Activated T-helper 9 cell treated with anti-CD3 and anti-CD28 coated beads, Interleukin-2, amount 50 U/mL, for 16 hours (primary cell): ENCODE measurements at regions not wholly inside any gene's neighbourhood (a gene's known extent, or its start where the extent isn't known, plus 50 kb on each side); places are given as distances from the start of the nearest gene placed in this dataset.
"Not testable (repeated sequence)": the region's sequence is repeated elsewhere in the genome, so short reads cannot be mapped to it uniquely, and the experiment has no call there.

Experiments used
- DNase-seq: peaks from one replicate; pipeline ENCODE4 v3.0.0-alpha.2; 2020; ENCODE audit warnings: low read depth

- DNase-seq, result not testable (repeated sequence)
Measured at GRCh38 chr9:39665020-39665419, 309.6 kb downstream of the SPATA31A1 start.

DNA sequence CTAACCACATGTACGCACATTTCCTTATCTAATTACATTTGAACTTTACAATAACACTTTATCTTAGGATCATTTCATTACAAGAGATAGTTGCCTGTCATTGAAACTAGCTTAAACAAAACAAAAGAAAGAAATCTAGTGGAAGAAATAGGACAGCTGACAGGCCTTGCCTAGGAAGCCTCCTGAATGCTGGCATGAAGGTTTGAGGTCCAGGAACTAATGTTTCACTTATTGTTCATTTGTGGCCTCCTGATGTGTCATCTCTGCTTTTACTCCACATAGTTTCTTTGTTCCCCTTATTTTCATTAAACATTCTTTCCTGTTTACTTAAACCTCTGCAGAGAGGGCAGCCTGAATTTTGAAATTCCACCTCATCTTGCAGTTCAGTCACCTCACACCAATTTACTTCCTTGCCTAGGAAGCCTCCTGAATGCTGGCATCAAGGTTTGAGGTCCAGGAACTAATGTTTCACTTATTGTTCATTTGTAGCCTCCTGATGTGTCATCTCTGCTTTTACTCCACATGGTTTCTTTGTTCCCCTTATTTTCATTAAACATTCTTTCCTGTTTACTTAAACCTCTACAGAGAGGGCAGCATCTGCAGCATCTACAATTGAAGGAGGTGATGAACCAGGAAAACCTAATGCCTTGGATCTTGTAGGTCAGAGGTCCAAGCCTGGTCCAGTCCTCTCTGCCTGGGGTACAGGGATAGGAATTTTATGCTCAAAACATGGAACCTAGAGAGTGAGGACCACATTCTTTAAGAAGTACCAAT, 319.2 kb downstream of the SPATA31A1 start:
- not testable (repeated sequence) for DNase-seq

DNA sequence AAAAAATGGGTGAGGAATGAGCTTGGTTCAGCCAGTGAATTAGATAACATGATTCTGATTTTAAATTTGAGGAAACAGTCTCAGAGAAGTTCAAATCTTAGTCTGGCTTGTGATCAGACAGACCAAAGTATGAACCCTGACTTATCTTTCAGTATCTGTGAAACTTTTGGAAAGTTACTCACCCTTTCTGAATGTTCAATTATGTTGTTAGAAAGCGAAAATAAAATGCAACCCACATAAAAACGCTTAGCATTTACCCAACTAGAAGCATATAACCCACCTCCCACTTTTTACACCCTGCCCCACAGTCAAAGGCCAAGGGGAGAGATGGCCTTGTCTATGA, 319.7 kb downstream of the SPATA31A1 start:
- DNase-seq, result not testable (repeated sequence)

DNA sequence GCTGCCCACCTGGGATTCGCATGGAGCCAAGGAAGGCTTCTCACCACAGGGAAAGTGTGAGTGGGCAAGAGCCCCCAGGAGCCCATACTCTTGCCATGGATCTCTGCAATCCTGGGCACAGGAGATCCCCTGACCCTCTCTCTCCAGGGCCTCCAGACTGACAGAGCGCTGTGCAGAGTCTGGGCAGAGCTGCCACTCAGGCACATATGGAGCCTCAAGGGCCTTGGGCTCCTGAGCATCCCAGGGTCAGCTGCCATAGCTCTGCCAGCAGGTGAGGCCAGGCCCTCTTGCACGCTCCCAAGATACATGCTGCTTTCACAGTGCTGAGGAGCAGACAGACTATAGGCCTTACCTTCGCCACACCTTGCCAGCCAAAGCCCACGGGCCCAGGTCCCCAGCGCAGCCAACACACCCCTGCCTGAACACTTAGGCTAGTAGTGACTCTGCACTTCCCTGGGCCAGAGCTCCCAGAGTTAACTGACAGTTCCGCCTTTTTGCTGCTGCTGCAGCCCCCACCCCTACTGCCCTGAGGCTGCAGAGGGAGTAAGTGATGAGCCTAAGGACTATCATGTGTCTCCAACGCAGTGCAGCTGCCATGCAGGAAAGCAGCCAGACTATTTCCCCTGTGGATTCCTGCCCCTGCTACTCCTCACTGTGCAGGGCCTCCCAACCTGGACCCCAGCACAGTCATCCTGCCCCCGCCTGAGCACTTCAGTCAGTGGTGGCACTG, 323.2 kb downstream of the SPATA31A1 start:
- not testable (repeated sequence) for DNase-seq

GRCh38 chr9:39680694-39681401, 325.4 kb downstream of the SPATA31A1 start:
- not testable (repeated sequence) for DNase-seq

DNA sequence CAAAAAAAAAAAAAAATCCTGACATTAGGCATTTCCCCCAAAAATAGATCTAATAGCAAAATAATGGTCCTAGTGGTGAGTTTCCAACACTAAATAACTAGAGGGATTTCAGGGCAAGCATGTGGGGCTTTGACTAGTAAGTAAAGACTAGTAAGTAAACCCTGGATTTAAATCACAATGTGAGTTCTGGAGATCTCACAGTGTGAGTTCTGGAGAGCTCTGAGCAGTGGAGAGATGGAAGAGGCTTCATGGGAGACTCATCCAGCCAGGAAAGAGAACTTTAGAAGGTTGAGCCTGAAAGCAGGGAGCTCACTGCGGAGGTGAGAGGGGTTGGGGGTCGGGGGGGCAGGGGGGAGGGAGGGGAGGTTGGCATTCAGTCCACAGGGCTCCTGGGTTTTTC, 373.4 kb downstream of the SPATA31A1 start:
- not testable (repeated sequence) for DNase-seq

GRCh38 chr9:39744898-39745297, 389.4 kb downstream of the SPATA31A1 start:
- not testable (repeated sequence) for DNase-seq

- not testable (repeated sequence) for DNase-seq
Measured at GRCh38 chr9:39775570-39775969, 420.1 kb downstream of the SPATA31A1 start.

DNA sequence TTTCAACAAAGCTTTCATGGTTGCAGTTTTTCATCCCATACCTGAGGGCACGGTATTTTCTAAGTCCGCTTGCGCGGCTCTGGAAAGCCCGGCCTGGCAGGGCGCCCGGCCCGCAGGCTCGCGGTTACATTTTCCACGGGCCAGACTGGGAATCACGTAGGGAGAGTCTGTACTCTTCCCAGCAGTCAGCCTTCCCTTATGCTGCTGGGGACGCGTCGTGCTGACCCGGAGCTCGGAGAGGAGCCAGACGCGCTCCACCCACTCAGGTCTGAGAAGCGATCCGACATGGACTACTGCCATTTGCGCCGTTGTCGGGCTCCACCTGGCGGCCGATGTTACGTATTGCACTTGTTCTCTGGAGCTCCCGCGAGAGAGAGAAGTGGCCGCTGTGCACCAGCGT, 435.9 kb downstream of the SPATA31A1 start:
- DNase-seq, result not testable (repeated sequence)

GRCh38 chr9:39797935-39798334, 442.5 kb downstream of the SPATA31A1 start:
- not testable (repeated sequence) for DNase-seq

GRCh38 chr9:39799252-39799651, 443.8 kb downstream of the SPATA31A1 start:
- not testable (repeated sequence) for DNase-seq

DNA sequence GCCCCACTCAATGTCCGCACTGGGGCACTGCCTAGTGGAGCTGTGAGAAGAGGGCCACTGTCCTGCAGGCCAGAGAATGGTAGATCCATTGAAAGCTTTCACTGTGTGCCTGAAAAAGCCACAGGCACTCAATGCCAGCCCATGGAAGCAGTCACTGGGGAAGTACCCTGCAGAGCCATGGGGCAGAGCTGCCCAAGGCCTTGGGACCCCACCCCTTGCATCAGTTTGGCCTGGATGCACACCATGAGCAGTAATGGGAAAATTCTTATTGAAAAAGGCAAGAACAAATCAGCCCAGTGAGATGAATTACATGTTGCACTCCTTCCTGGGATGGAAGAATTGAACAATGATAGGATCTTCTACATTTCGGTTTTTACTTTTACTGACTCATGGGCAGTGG, 447.1 kb downstream of the SPATA31A1 start:
- DNase-seq, result not testable (repeated sequence)

DNA sequence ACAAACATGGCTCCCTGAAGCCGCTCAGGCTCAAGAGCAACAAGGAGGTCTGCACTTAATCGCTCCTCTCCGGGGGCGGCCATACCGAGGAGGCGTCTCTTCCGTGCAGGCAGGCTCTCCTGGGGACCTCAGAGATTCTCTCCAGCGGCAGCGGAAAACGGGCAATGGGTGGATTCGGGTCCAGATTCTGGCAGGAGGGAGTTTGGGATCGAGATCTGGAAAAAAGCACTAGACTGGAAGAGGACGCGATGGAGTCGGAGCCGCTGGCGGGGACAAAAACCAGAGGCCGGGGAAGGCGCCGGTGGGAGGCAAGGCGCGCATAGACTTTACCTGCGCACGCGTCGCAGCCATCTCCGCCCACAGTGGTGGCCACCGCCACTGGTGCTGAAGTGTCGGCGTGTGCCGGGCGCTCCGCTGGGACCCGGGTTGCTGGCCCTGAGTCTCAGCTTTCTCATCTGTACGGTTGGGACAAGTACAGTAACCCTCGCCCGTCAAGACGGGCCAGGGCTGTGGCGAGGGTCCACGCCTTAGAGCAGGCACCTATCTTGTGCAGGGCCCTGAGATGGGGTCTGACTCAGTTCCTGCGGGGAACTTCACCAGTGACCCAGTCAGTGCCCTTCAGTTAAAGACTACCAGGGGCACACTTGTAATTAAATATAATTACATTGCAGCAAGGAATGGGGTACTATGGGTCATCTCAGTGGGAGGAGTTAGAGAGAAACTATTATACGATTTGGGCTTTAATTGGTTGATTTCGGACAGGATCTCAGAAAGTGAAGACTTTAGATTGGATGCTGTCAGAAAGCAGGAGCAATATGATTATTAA, 454.1 kb downstream of the SPATA31A1 start:
- DNase-seq, result peak; percentile 36

- DNase-seq, result not testable (repeated sequence)
Measured at GRCh38 chr9:39810401-39810800, 454.9 kb downstream of the SPATA31A1 start.

DNA sequence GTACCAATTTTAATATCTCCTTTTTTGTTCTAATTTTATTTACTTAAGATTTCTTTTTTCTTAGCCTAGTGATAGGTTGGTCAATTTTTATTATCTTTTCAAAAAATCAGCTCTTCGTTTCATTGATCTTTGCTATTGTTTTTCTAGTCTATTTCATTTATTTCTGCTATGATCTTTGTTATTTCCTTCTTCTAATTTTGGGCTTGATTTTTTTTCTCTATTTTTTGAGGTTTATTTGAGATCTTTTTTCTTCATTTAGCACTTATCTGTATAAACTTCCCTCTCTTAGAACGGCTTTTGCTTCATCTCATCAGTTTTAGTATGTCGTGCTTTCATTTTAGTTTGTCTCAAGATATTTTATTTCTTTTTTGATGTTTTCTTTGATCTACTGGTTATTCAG, 456.1 kb downstream of the SPATA31A1 start:
- DNase-seq, result not testable (repeated sequence)

DNA sequence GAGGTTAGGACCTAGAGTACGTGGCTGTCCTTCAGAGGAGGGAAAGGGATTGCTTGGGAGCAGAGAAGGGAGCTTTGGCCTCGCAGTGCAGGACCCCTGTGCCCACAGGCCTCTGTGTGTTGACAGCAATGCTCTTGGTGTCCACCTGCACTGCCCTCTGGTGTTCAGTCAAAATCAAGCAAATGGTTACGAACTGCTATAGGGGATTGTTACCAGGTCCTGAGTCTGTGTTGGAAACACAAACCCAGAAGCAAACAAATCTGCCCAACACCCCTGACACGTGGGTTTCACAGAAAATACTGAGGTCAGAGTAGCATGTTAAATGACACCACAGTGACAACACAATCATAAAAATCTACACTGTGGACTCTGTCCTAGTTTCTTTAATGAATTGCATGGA, 473.0 kb downstream of the SPATA31A1 start:
- not testable (repeated sequence) for DNase-seq
